IMR-90 (cell line): ENCODE measurements at regions not wholly inside any gene's neighbourhood (a gene's known extent, or its start where the extent isn't known, plus 50 kb on each side); places are given as distances from the start of the nearest gene placed in this dataset.

ENCODE experiments used
- ATAC-seq: fragments of 200-7000 bp; cut with Tn5 transposase; 2 replicates; pipeline ENCODE4 v1.9.1; 2020; ENCODE audit warnings: low read depth, mild to moderate bottlenecking, moderate library complexity
- BruUV-seq: library from RNA; stranded (reverse); fragments of 400-500 nt; replicated peaks from 2 replicates; lab custom pipeline; 2021; lab: Mats Ljungman, UMichigan
- CTCF ChIA-PET: fragments of 300-600 bp; formaldehyde crosslinking; extraction: SDS; loops from one replicate; lab custom pipeline; 2021; ENCODE audit warnings: antibody characterized with exemption; lab: Yijun Ruan, JAX
- POLR2A ChIA-PET: fragments of 300-600 bp; sonication (Branson Sonifier 250); formaldehyde crosslinking; loops from one replicate; lab custom pipeline; 2022; ENCODE audit warnings: antibody characterized with exemption; ENCODE audit not compliant: unreplicated experiment; lab: Charles Lee
- DNase-seq: peaks from one replicate; pipeline ENCODE4 v3.0.0; 2013
- H2AFZ ChIP-seq: replicated peaks from 2 replicates; pipeline ENCODE3; 2013; ENCODE audit warnings: low read length, mild to moderate bottlenecking; ENCODE audit not compliant: poor library complexity
- H2AK5ac ChIP-seq: 2 replicates; pipeline ENCODE4 v1.6.1; 2013; ENCODE audit warnings: low read depth, low read length, inconsistent platforms
- H2AK9ac ChIP-seq: replicated peaks from 2 replicates; pipeline ENCODE3; 2013; ENCODE audit warnings: mild to moderate bottlenecking, low read depth, low read length, moderate library complexity; ENCODE audit not compliant: poor library complexity
- H2BK120ac ChIP-seq: 2 replicates; pipeline ENCODE4 v1.6.1; 2013; ENCODE audit warnings: low read depth, low read length, inconsistent platforms
- H2BK15ac ChIP-seq: 3 replicates; pipeline ENCODE4 v1.6.1; 2013; ENCODE audit warnings: low read depth, low read length, inconsistent platforms
- H2BK20ac ChIP-seq: 2 replicates; pipeline ENCODE4 v1.6.1; 2013; ENCODE audit warnings: low read depth, mild to moderate bottlenecking, inconsistent platforms, low read length, moderate library complexity
- H2BK5ac ChIP-seq: 2 replicates; pipeline ENCODE4 v1.6.1; 2013; ENCODE audit warnings: mild to moderate bottlenecking, low read depth, low read length, inconsistent platforms; ENCODE audit not compliant: poor library complexity, severe bottlenecking
- H3K14ac ChIP-seq: replicated peaks from 2 replicates; pipeline ENCODE4 v1.6.1; 2013; ENCODE audit warnings: low read depth, low read length, inconsistent platforms
- H3K18ac ChIP-seq: 2 replicates; pipeline ENCODE4 v1.6.1; 2013; ENCODE audit warnings: low read depth, low read length, control low read depth
- H3K23ac ChIP-seq: 2 replicates; pipeline ENCODE4 v1.6.1; 2013; ENCODE audit warnings: low read depth, low read length, inconsistent platforms
- H3K27ac ChIP-seq: 2 replicates; pipeline ENCODE4 v1.5.1; 2013; ENCODE audit warnings: mild to moderate bottlenecking, control low read depth, low read length; ENCODE audit not compliant: insufficient read depth
- H3K27me3 ChIP-seq: 2 replicates; pipeline ENCODE4 v1.6.1; 2013; ENCODE audit warnings: low read length; ENCODE audit not compliant: control insufficient read depth, insufficient read depth
- H3K36me3 ChIP-seq: 2 replicates; pipeline ENCODE4 v1.6.1; 2013; ENCODE audit warnings: low read length, mixed read lengths; ENCODE audit not compliant: control insufficient read depth, insufficient read depth
- H3K4ac ChIP-seq: 2 replicates; pipeline ENCODE4 v1.6.1; 2013; ENCODE audit warnings: low read depth, low read length, inconsistent platforms
- H3K4me1 ChIP-seq: 2 replicates; pipeline ENCODE4 v1.6.1; 2013; ENCODE audit warnings: low read length, mixed read lengths; ENCODE audit not compliant: control insufficient read depth, insufficient read depth
- H3K4me2 ChIP-seq: 2 replicates; pipeline ENCODE4 v1.6.1; 2013; ENCODE audit warnings: low read depth, mild to moderate bottlenecking, control low read depth, low read length, moderate library complexity
- H3K4me3 ChIP-seq: 2 replicates; pipeline ENCODE4 v1.5.1; 2013; ENCODE audit warnings: low read depth, mild to moderate bottlenecking, control low read depth, low read length, moderate library complexity; ENCODE audit not compliant: insufficient read depth
- H3K56ac ChIP-seq: 2 replicates; pipeline ENCODE4 v1.6.1; 2013; ENCODE audit warnings: low read length, inconsistent platforms; ENCODE audit not compliant: insufficient read depth; ENCODE audit errors: extremely low read depth
- H3K79me1 ChIP-seq, 2 experiments: 2 replicates each; pipeline ENCODE4 v1.6.1; 2013; ENCODE audit warnings: low read length in 2 of 2, inconsistent platforms in 1 of 2, low read depth in 1 of 2
- H3K9ac ChIP-seq: 2 replicates; pipeline ENCODE4 v1.6.1; 2013; ENCODE audit warnings: low read depth, low read length, control low read depth
- H3K9me1 ChIP-seq: 2 replicates; pipeline ENCODE4 v1.6.1; 2013; ENCODE audit warnings: low read length, inconsistent platforms; ENCODE audit not compliant: insufficient read depth
- H3K9me3 ChIP-seq: 2 replicates; pipeline ENCODE4 v1.6.1; 2013; ENCODE audit warnings: low read length; ENCODE audit not compliant: control insufficient read depth, insufficient read depth
- H4K20me1 ChIP-seq: 2 replicates; pipeline ENCODE4 v1.6.1; 2013; ENCODE audit warnings: low read length, inconsistent platforms; ENCODE audit not compliant: insufficient read depth
- H4K5ac ChIP-seq: 2 replicates; pipeline ENCODE4 v1.6.1; 2013; ENCODE audit warnings: mild to moderate bottlenecking, low read depth, low read length, control low read depth
- H4K8ac ChIP-seq, 2 experiments: 2 replicates each; pipeline ENCODE4 v1.6.1; 2013; ENCODE audit warnings: low read depth in 2 of 2, low read length in 2 of 2, control low read depth in 1 of 2, inconsistent platforms in 1 of 2
- H4K91ac ChIP-seq: 2 replicates; pipeline ENCODE4 v1.6.1; 2013; ENCODE audit warnings: low read depth, low read length, inconsistent platforms; ENCODE audit not compliant: insufficient read depth
- BHLHE40 ChIP-seq: fragments of 150-350 bp; IDR thresholded peaks from 2 replicates; pipeline ENCODE4 v1.6.1; 2016; ENCODE audit warnings: mild to moderate bottlenecking, low read depth, low read length
- CEBPB ChIP-seq: IDR thresholded peaks from 2 replicates; pipeline ENCODE4 v1.6.1; 2012; ENCODE audit warnings: low read depth, low read length, improper control_type of control experiment
- CHD1 ChIP-seq: IDR thresholded peaks from 2 replicates; pipeline ENCODE4 v1.6.1; 2012; ENCODE audit warnings: low read depth, low read length, improper control_type of control experiment
- ELK1 ChIP-seq: fragments of 150-350 bp; IDR thresholded peaks from 2 replicates; pipeline ENCODE4 v1.6.1; 2016; ENCODE audit warnings: low read depth, mild to moderate bottlenecking, low read length, moderate library complexity, borderline replicate concordance
- FOS ChIP-seq: fragments of 150-350 bp; IDR thresholded peaks from 2 replicates; pipeline ENCODE4 v1.6.1; 2016; ENCODE audit warnings: low read depth, low read length
- MAFK ChIP-seq: IDR thresholded peaks from 2 replicates; pipeline ENCODE4 v1.6.1; 2012; ENCODE audit warnings: low read depth, low read length, improper control_type of control experiment
- MAZ ChIP-seq: IDR thresholded peaks from 2 replicates; pipeline ENCODE4 v1.6.1; 2012; ENCODE audit warnings: low read depth, mild to moderate bottlenecking, low read length, improper control_type of control experiment, moderate library complexity, borderline replicate concordance
- MXI1 ChIP-seq: IDR thresholded peaks from 2 replicates; pipeline ENCODE4 v1.6.1; 2012; ENCODE audit warnings: low read depth, mild to moderate bottlenecking, low read length, moderate library complexity, borderline replicate concordance
- NFE2L2 ChIP-seq: fragments of 150-350 bp; IDR thresholded peaks from 2 replicates; pipeline ENCODE4 v1.6.1; 2016; ENCODE audit warnings: low read depth, mild to moderate bottlenecking, low read length
- POLR2A ChIP-seq: IDR thresholded peaks from 2 replicates; pipeline ENCODE4 v1.6.1; 2012; ENCODE audit warnings: mild to moderate bottlenecking, low read depth, low read length
- RAD21 ChIP-seq: IDR thresholded peaks from 2 replicates; pipeline ENCODE4 v1.6.1; 2012; ENCODE audit warnings: low read length, improper control_type of control experiment
- RCOR1 ChIP-seq: IDR thresholded peaks from 2 replicates; pipeline ENCODE4 v1.6.1; 2012; ENCODE audit warnings: mild to moderate bottlenecking, low read length, improper control_type of control experiment; ENCODE audit not compliant: insufficient replicate concordance
- RFX5 ChIP-seq: IDR thresholded peaks from 2 replicates; pipeline ENCODE4 v1.8.0; 2012; ENCODE audit warnings: low read depth, mild to moderate bottlenecking, low read length, moderate library complexity
- SMC3 ChIP-seq: fragments of 150-350 bp; IDR thresholded peaks from 2 replicates; pipeline ENCODE4 v1.6.1; 2016; ENCODE audit warnings: low read depth, mild to moderate bottlenecking, antibody characterized with exemption, low read length, moderate library complexity
- USF2 ChIP-seq: fragments of 150-350 bp; IDR thresholded peaks from 2 replicates; pipeline ENCODE4 v1.6.1; 2017; ENCODE audit warnings: mild to moderate bottlenecking, antibody characterized with exemption, low read length, low read depth
- WGBS, 2 experiments: methylation state at CpG; one replicate each; pipeline versions ENCODE4 v1.1.5 to v1.1.7; 2013; ENCODE audit warnings: missing lambda C conversion rate in 2 of 2; ENCODE audit not compliant: insufficient read length in 1 of 2; ENCODE audit errors: extremely low coverage in 2 of 2; 5-methylcytosine and 5-hydroxymethylcytosine counted together
- dilution Hi-C: fragments of 300-500 bp; cut with HindIII; formaldehyde crosslinking; loops from one replicate; pipeline ENCODE4 v1.14.3; 2018; ENCODE audit warnings: low sequenced_read_pairs; ENCODE audit not compliant: unreplicated experiment
- in situ Hi-C: fragments of 300-500 bp; cut with MboI; formaldehyde crosslinking; loops from 3 replicates; pipeline ENCODE4 v1.14.3; 2019; ENCODE audit warnings: low sequenced_read_pairs, inconsistent platforms, mixed read lengths
- intact Hi-C: fragments of 100-400 bp; cut with micrococcal nuclease; formaldehyde crosslinking; loops from 2 replicates; pipeline ENCODE4 v1.10.0; 2022

- CTCF ChIA-PET, result no interaction called here
- H2BK5ac ChIP-seq, result no peak overlapping the region
- no peak overlapping the region for H4K5ac ChIP-seq
- H4K20me1 ChIP-seq, result no peaks in the 10 kb centered on the region
- POLR2A ChIA-PET, result no interaction called here
- H2BK15ac ChIP-seq, result no peak overlapping the region
- H3K23ac ChIP-seq, result no peak overlapping the region
- ATAC-seq (no peak), DNase-seq (no peak)
- no peak overlapping the region for H3K56ac ChIP-seq
- H3K9me1 ChIP-seq, result no peaks in the 10 kb centered on the region
- no peak overlapping the region for H3K4me3 ChIP-seq
- no peak overlapping the region for H2AK9ac ChIP-seq
- BruUV-seq, result no TSS peak
- WGBS, 2 experiments, result no CpG with 5 or more reads among the region's 1 CpG
- no peak overlapping the region for H3K4ac ChIP-seq
- no peak overlapping the region for H4K91ac ChIP-seq
- no peak overlapping the region for H3K9ac ChIP-seq
- no peaks in the 10 kb centered on the region for H3K9me3 ChIP-seq
- H2BK120ac ChIP-seq, result no peak overlapping the region
- H2AK5ac ChIP-seq, result no peak overlapping the region
- no peaks in the 10 kb centered on the region for H3K36me3 ChIP-seq
- H2BK20ac ChIP-seq, result no peak overlapping the region
- no peak overlapping the region for H3K14ac ChIP-seq
- H3K79me1 ChIP-seq, result no peaks in the 10 kb centered on the region
- H2AFZ ChIP-seq, result no peak overlapping the region
- no peak for TF ChIP-seq CEBPB
- no peak for TF ChIP-seq RAD21
- TF ChIP-seq USF2, result no peak
- TF ChIP-seq MAFK, result no peak
- TF ChIP-seq CHD1, result no peak
- no peak for TF ChIP-seq FOS
- TF ChIP-seq SMC3, result no peak
- TF ChIP-seq NFE2L2, result no peak
- no peak for TF ChIP-seq RFX5
- TF ChIP-seq ELK1, result no peak
- no peak for TF ChIP-seq MAZ
- no peak for TF ChIP-seq MXI1
- TF ChIP-seq POLR2A, result no peak
- TF ChIP-seq RCOR1, result no peak
- TF ChIP-seq BHLHE40, result no peak
- no peaks in the 10 kb centered on the region for H3K4me1 ChIP-seq
- H3K27ac ChIP-seq, result no peak overlapping the region
- in situ Hi-C loops (no loop called here), dilution Hi-C loops (no loop called here), intact Hi-C loops (no loop called here)
- H3K4me2 ChIP-seq, result no peak overlapping the region
- H3K27me3 ChIP-seq, result peaks cover 5% of the 10 kb centered on the region
- no peak overlapping the region for H4K8ac ChIP-seq
- no peak overlapping the region for H3K18ac ChIP-seq
These were observed 82.6 kb upstream of the PCGF5 start for GRCh38 chr10:91137822-91138221.
